ENCODE measurements at regions not wholly inside any gene's neighbourhood (a gene's known extent, or its start where the extent isn't known, plus 50 kb on each side); places are given as distances from the start of the nearest gene placed in this dataset.

DNA sequence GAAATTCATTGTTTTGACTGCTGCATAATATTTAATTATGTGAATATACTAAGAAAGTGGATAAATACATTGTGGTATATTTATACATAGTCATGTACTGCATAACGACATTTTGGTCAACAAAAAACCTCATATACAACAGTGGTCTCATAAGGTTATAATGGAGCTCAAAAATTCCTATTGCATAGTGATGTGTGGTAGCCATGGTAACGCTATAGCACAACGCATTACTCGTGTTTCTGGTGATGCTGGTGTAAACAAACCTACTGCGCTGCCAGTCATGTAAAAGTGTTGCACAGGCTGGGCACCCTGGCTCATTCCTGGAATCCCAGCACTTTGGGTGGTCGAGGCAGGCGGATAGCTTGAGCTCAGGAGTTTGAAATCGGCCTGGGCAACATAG lies 52.6 kb upstream of the NHLH2 start:
- DNase-seq = no peak

DNA sequence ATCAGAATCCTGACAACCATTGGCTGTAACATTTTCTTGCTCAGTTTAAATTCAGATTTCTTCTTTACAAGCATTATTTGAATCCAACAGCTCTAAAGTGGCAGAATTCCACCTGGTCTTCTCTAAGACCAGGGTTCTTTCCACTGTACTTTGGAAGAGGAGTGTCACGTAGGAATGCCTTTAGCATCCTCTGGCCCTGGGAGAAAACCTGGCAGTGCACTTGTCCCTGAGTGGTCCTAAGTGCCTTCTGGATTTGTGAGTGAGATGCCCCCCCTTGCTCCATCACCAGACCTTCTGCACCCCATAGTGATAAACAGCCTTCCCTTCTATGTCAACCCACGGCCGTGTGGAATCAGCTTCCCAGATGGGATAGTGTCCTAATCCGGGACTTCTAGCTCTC lies 57.1 kb upstream of the NHLH2 start:
- no peak for DNase-seq

DNA sequence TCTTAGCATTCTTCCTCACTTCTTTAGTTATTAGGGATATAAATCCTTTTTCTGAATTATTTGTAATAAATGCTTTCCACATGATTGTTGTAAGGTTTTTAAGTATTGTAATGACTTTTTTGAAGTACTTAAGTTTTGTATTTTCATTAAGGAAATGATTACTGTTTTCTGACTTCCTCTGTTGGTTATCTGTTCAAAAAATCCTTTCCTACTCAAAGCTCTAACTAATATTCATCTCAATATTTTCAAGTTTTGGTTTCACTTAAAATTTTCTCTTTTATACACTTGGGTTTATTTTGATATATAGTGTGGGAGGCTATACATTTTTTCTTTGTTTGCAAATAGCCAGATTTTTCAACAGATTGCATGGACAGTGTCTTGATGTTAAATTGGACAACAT lies 59.9 kb upstream of the NHLH2 start:
- DNase-seq = no peak

DNA sequence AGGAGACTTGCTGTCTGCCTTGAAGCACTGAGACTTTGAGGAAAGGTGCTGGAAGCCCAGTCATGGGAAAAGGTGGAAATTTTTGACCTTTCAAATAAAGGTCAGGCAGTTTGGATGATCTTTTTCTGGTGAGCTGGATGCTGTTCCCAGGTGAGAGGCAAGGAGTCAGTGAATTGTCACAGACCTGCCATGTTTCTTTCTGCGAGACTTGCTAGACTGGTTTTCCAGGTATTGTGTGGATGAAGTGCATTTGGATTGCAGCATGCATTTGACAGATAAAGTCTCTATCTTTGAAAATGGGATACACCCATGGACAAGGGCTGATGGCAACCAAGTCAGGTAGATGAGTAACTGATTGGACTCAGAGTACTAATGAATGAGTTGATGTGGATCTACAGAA lies 65.7 kb upstream of the NHLH2 start:
- DNase-seq = no peak

DNA sequence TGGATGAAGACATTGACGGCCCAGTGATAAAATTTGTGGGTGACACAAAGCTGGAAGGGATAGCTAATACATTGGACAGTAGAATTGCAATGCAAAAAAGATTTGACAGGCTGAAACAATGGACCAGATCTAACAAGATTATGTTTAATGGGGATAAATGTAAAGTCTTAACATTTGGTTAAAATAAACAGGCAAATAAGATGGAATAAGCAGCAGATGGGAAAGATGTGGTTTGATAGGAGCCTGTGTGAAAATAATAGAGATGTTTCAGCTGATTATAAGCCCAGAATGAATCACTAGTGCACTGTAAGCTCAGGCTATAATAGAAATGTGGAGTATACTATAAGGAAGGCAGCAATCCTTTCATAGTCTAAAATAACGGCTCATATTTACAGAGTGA lies 66.2 kb upstream of the NHLH2 start:
- no peak for DNase-seq

DNA sequence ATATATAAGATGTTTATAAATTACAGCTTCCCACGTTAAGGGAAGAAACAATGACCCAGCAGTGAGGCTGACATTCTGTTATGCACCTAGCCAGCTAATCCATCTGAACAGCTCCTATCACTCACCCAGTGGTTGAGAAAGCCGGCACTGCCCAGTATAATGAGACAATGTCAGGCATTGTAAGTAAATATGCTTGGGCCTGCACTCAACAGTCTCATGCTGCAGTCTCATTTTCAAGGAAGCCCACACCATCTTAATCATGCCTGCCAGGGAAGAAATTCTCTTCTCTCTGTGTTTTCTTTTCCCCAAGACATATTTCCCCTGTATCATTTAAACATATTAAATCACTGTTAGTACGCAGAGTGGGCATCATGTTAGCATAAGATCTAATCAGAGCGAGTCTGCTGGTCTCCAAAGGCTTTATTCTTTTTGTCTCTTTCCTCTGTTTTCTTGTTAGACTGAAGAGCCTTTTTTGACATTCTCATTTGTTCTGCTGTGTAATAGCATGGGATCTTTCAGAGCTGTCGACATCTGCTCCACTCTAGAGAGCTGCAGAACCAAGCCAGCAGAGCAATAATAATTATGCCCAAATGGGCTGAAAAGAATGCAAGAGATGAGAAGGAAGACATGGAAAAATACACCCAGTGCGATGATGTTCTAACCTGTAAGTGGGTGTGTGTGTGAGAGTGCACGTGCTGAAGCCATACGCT lies 67.6 kb upstream of the SLC22A15 start:
- no peak for DNase-seq

DNA sequence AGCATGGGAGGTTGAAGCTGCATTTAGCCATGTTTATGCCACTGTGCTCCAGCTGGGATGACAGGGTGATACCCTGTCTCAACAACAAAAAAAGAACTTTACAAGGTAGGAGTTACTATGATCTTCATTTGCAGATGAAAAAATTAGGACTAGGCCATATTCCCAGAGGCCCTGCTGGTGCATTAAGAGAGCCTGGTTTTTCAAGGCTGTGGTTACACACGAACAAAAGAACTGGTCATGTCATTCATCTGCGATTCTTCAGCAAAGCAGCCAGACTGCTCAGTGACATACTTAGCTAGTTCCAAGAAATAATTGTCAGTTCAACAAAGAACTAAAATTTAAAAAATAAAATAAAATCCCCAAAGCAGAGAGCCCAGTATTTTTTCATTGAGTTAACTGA lies 66.1 kb upstream of the SLC22A15 start:
- no peak for DNase-seq

DNA sequence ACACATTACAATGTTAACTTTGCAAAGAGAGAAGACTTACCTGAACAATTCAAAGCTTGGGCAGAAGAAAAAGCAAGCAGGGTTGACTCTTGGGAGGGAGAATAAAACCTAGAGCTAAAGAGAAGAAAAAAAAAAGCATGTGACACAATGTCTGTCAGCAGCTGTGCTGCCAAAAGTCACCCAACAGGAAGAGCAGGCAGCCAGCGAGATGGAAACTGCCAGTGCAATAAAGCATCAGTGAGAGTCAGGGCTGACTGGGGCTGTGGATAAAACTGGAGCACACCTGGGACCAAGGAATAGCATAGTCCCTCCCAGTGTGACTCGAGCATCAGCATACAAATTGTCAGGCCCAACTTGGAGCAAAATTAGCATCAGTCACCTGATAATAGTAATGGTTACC lies 65.0 kb upstream of the SLC22A15 start:
- DNase-seq = no peak

DNA sequence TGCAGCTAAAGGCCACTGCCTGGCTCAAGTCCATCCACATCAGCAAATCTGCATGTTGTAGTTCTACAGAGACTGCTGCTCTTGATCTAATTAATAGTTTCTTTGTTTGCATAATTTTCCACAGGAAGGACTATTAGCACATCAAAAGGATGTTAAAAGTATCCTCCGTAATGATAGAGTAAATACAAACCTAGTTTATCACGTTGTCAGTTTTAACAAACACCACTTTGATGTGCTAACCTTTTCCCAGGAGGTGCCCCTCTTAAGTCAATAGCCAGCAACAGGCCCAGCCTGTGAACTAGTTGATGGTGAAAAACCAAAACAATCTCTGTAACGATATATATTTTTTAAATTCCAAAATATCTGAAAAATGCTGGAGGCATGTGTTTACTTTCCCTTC lies 64.2 kb upstream of the SLC22A15 start:
- DNase-seq = no peak

DNA sequence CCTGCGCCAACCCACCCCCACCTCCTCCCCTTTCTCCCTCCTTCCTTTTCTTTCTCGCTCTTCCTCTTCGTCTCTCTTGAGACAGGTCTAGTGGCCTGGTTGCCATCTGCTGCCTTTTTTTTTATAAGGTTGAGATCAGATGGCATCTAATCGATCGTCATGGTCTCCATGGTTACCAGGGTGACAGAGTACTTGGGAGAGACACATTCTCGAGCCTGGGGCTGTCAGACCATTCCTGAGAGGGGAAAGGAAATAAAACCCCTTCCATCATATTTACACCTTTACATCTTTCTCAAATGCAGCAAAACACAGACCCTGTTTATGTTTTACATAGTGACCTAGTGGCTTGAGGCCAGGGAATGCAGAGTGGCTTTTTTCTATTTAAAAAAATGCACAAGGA lies 53.5 kb upstream of the SLC22A15 start:
- DNase-seq = peak in 1 of 2 experiments; percentile 15

DNA sequence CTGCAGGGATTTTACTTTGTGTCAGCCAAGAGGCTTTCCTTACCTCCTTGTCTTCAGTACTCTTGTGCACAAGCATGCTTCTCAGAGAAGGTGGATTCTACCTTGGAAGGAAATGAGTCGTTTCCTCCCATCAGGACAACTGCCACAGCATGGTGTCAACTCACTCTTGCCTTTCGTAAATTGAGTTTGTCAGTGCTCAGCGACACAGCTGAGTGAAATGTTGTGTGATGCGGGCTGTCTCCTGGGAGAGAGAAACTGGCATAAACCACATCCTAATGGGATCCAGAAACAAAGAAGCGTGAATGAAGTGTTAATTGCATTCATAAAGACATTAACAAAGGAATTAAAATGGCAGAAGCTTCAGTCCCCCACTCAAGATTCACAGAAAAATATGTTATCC lies 51.5 kb upstream of the SLC22A15 start:
- DNase-seq = no peak

DNA sequence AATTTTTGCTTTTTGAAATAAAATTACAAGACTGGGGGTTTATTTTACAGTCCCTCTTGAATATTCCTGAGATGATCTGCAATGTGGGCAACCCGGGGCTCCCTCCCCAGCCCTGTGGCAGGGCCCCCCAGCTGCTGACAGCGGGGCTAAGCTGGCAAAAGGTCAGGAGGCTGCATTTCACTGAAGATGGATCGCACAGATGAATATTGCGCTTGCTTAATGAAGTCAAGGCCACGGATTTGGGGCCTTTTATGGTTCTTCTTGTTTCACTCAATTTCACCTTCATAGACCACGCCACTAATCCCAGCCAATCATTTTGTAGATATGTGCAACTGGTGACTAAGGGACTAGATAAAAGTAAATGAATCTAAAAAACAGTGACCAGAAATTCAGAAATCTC lies 50.8 kb upstream of the SLC22A15 start:
- no peak for DNase-seq
